Kidney (tissue), 13 donors: ENCODE measurements at regions not wholly inside any gene's neighbourhood (a gene's known extent, or its start where the extent isn't known, plus 50 kb on each side); places are given as distances from the start of the nearest gene placed in this dataset.

Experiments used
- DNase-seq, 5 donors: peaks; one replicate each; pipeline ENCODE4 v3.0.0-alpha.2; 2013 to 2020
- FAIRE-seq: peaks from 2 replicates; lab custom pipeline; 2012; peaks lifted over from hg19 to GRCh38; lab: Jason Lieb, UNC
- H3K27ac ChIP-seq, 2 donors: one replicate each; pipeline ENCODE4 v1.7.0; 2013; ENCODE audit warnings: low read depth in 2 of 2, low read length in 2 of 2, inconsistent platforms in 1 of 2
- H3K27me3 ChIP-seq: one replicate; pipeline ENCODE4 v1.7.1; 2013; ENCODE audit warnings: low read length, inconsistent platforms; ENCODE audit not compliant: control insufficient read depth, insufficient read depth
- H3K36me3 ChIP-seq, 3 donors: one replicate each; pipeline versions ENCODE4 v1.7.0 to v1.7.1; 2013; ENCODE audit warnings: low read length in 3 of 3, control low read depth in 1 of 3, inconsistent platforms in 1 of 3; ENCODE audit not compliant: insufficient read depth in 3 of 3, control insufficient read depth in 2 of 3
- H3K4me1 ChIP-seq, 3 donors: one replicate each; pipeline versions ENCODE4 v1.7.0 to v1.7.1; 2013; ENCODE audit warnings: low read length in 3 of 3, inconsistent platforms in 1 of 3, low read depth in 1 of 3; ENCODE audit not compliant: control insufficient read depth in 2 of 3, insufficient read depth in 2 of 3
- H3K4me3 ChIP-seq, 3 donors: one replicate each; pipeline versions ENCODE4 v1.7.0 to v1.8.1; 2013; ENCODE audit warnings: low read length in 3 of 3, control low read depth in 1 of 3, inconsistent platforms in 1 of 3
- H3K9ac ChIP-seq, 3 donors: one replicate each; pipeline versions ENCODE4 v1.7.0 to v1.7.1; 2013; ENCODE audit warnings: low read length in 3 of 3, control low read depth in 1 of 3, inconsistent platforms in 1 of 3
- H3K9me3 ChIP-seq, 3 donors: one replicate each; pipeline versions ENCODE4 v1.7.0 to v1.7.1; 2013; ENCODE audit warnings: low read length in 3 of 3, control low read depth in 1 of 3, inconsistent platforms in 1 of 3; ENCODE audit not compliant: control insufficient read depth in 2 of 3, insufficient read depth in 1 of 3
- CTCF ChIP-seq: IDR thresholded peaks from 3 replicates; pipeline ENCODE4 v1.5.1; 2012; ENCODE audit warnings: mild to moderate bottlenecking, moderate library complexity, borderline replicate concordance; ENCODE audit not compliant: insufficient read depth; ENCODE audit errors: extremely low read depth
- intact Hi-C: fragments of 100-400 bp; cut with DNase I; formaldehyde crosslinking; loops from one replicate; pipeline ENCODE4 v1.11.1; 2022
- donor health status: control.
- donor health status: control.
- donor health status: control.
- donor health status: control.
- donor health status: control.
- donor health status: DM: yes; HTN: yes; CAD: no.
- donor health status: Normal renal cell carcinoma (clear cell type).

DNA sequence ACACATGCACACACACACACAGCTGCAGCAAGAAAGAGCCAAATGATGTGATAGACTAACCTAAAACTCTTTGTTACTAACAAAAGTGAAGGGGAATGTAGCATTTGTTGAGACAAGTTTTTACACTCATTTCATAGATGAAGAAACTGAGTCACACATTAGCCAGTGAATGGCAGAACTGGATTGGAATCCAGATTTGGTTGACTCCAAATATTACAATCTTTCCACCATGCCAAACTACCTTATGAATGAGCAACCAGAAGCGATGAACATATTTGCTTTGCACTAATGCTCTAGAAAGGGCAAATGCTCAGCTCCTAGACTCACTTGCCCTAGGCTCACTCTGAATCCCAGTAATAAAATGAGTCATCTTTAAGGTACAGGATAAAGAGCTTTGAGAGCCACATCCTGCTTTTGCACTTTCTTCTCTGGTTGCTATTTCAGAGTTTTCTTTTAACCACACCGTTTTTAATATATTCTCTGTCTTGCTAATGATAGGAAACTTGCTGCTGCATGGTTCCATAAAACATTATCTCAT lies 111.9 kb downstream of the GPAM start:
- no peak overlapping the region for H3K4me3 ChIP-seq
- H3K9me3 ChIP-seq, result no peaks in the 10 kb centered on the region
- no peaks in the 10 kb centered on the region for H3K27me3 ChIP-seq
- H3K4me1 ChIP-seq, result no peaks in the 10 kb centered on the region
- intact Hi-C loops, result no loop called here
- FAIRE-seq, result no peak
- H3K36me3 ChIP-seq, result no peaks in the 10 kb centered on the region
- H3K9ac ChIP-seq, result no peak overlapping the region
- TF ChIP-seq CTCF, result no peak
- no peak overlapping the region for H3K27ac ChIP-seq
- no peak for DNase-seq

DNA sequence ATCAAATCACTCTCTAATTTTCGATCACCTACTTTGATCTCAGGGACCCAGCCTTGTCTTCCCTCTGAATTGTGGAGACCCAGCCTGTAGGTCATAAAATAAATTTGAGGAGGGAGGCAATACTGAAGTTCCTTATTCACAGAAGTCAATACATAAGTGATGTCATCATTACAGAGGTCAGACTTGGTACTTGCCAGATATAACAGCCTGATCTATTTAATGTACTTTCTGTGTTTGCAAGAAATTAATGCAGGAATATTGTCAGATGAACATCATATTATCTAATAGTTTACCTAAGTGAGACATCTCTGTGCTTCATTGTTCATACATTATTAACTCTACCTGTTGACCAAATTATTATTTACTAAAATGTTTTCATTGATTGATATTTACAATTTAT lies 105.6 kb downstream of the GPAM start:
- H3K9me3 ChIP-seq, result no peaks in the 10 kb centered on the region
- no peak overlapping the region for H3K4me3 ChIP-seq
- FAIRE-seq (no peak), DNase-seq (no peak)
- no peaks in the 10 kb centered on the region for H3K36me3 ChIP-seq
- no peak for TF ChIP-seq CTCF
- H3K9ac ChIP-seq, result no peak overlapping the region
- no peaks in the 10 kb centered on the region for H3K27me3 ChIP-seq
- intact Hi-C loops, result no loop called here
- no peak overlapping the region for H3K27ac ChIP-seq
- H3K4me1 ChIP-seq, result peaks cover 0 to 5% (median 5%) of the 10 kb centered on the region in 3 donors

DNA sequence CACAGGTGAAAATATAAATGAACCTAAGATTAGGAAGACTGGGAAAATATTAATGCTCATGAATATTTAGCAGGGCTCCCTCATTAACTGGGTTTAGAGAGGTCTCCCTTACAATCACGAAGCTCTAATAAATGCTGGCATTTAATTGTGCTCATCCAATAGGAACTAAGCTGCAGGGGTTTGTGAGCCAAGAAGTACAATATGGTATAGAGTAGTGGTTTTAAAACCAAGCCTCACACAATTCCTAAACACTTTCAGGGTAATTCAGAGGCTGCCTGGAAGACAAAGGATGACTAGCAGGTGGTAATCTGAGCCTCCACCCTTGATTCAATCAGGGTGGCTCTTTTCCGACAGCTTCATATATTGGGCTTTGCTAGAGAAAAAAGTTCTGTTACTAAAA lies 103.3 kb downstream of the GPAM start:
- peak in 1 of 5 donors; percentile 20 for DNase-seq
- intact Hi-C loops, result no loop called here
- peaks cover 0 to 5% (median 5%) of the 10 kb centered on the region in 3 donors for H3K4me1 ChIP-seq
- FAIRE-seq, result no peak
- no peak for TF ChIP-seq CTCF
- H3K27me3 ChIP-seq, result no peaks in the 10 kb centered on the region
- no peak overlapping the region for H3K4me3 ChIP-seq
- H3K9me3 ChIP-seq, result no peaks in the 10 kb centered on the region
- H3K9ac ChIP-seq, result no peak overlapping the region
- no peak overlapping the region for H3K27ac ChIP-seq
- no peaks in the 10 kb centered on the region for H3K36me3 ChIP-seq

GRCh38 chr10:112082120-112082519 lies 101.4 kb downstream of the GPAM start:
- no peaks in the 10 kb centered on the region for H3K9me3 ChIP-seq
- H3K27ac ChIP-seq, result no peak overlapping the region
- no peak for FAIRE-seq
- intact Hi-C loops, result no loop called here
- H3K36me3 ChIP-seq, result no peaks in the 10 kb centered on the region
- H3K27me3 ChIP-seq, result no peaks in the 10 kb centered on the region
- peak in 4 of 5 donors; percentile 33 to 81 (median 70) for DNase-seq
- TF ChIP-seq CTCF, result no peak
- H3K4me1 ChIP-seq, result peaks cover 0 to 5% (median 5%) of the 10 kb centered on the region in 3 donors
- no peak overlapping the region for H3K4me3 ChIP-seq
- no peak overlapping the region for H3K9ac ChIP-seq
